Stimulated activated CD8-positive, alpha-beta memory T cell treated with anti-CD3 and anti-CD28 coated beads, Interleukin-7, amount 100 ng/mL, for 1 hour (primary cell): ENCODE measurements at regions not wholly inside any gene's neighbourhood (a gene's known extent, or its start where the extent isn't known, plus 50 kb on each side); places are given as distances from the start of the nearest gene placed in this dataset.
"Not testable (repeated sequence)": the region's sequence is repeated elsewhere in the genome, so short reads cannot be mapped to it uniquely, and the experiment has no call there.

Experiments
- DNase-seq, 2 donors: peaks; one replicate each; pipeline ENCODE4 v3.0.0-alpha.2; 2020; ENCODE audit warnings: low read depth in 2 of 2

GRCh38 chr1:196160066-196160795 lies 448.0 kb downstream of the KCNT2 start:
- DNase-seq: no peak

GRCh38 chr1:196155586-196155985 lies 452.7 kb downstream of the KCNT2 start:
- DNase-seq: no peak

GRCh38 chr1:196152975-196153374 lies 455.3 kb downstream of the KCNT2 start:
- DNase-seq: no peak

- no peak for DNase-seq
These were observed 456.2 kb downstream of the KCNT2 start for GRCh38 chr1:196152086-196152485.

GRCh38 chr1:196148367-196148970 lies 459.8 kb downstream of the KCNT2 start:
- DNase-seq: no peak

- no peak for DNase-seq
These were observed 460.7 kb downstream of the KCNT2 start for GRCh38 chr1:196147530-196147929.

GRCh38 chr1:196145151-196145550 lies 463.1 kb downstream of the KCNT2 start:
- DNase-seq: not testable (repeated sequence)

GRCh38 chr1:196144588-196144987 lies 463.7 kb downstream of the KCNT2 start:
- DNase-seq: no peak

- no peak for DNase-seq
These were observed 464.5 kb downstream of the KCNT2 start for GRCh38 chr1:196143602-196144342.

GRCh38 chr1:196142111-196142640 lies 466.1 kb downstream of the KCNT2 start:
- no peak for DNase-seq

- no peak for DNase-seq
These were observed 471.8 kb downstream of the KCNT2 start for GRCh38 chr1:196136396-196136795.

GRCh38 chr1:196131691-196132090 lies 476.5 kb downstream of the KCNT2 start:
- DNase-seq: no peak

- no peak for DNase-seq
These were observed 479.4 kb downstream of the KCNT2 start for GRCh38 chr1:196128835-196129234.

GRCh38 chr1:196121181-196121580 lies 487.1 kb downstream of the KCNT2 start:
- DNase-seq: no peak

GRCh38 chr1:196115646-196116045 lies 492.6 kb downstream of the KCNT2 start:
- DNase-seq: no peak

GRCh38 chr1:196114193-196114592 lies 494.0 kb downstream of the KCNT2 start:
- no peak for DNase-seq

GRCh38 chr1:196108990-196109389 lies 499.2 kb downstream of the KCNT2 start:
- not testable (repeated sequence) for DNase-seq

GRCh38 chr1:196105901-196106300 lies 502.3 kb downstream of the KCNT2 start:
- DNase-seq: no peak

- DNase-seq: no peak
These were observed 505.4 kb downstream of the KCNT2 start for GRCh38 chr1:196102826-196103225.

GRCh38 chr1:196098000-196098399 lies 510.2 kb downstream of the KCNT2 start:
- DNase-seq: no peak

GRCh38 chr1:196094821-196095220 lies 513.4 kb downstream of the KCNT2 start:
- DNase-seq: no peak

GRCh38 chr1:196091397-196092135 lies 516.7 kb downstream of the KCNT2 start:
- no peak for DNase-seq
